ENCODE measurements at regions not wholly inside any gene's neighbourhood (a gene's known extent, or its start where the extent isn't known, plus 50 kb on each side); places are given as distances from the start of the nearest gene placed in this dataset.
"Not testable (repeated sequence)": the region's sequence is repeated elsewhere in the genome, so short reads cannot be mapped to it uniquely, and the experiment has no call there.

- no peak for DNase-seq (ENCODE audit: low read depth)
Observed at GRCh38 chr3:194950906-194951628, 265.4 kb downstream of the FAM43A start.

GRCh38 chr3:194951629-194951920 is 265.9 kb downstream of the FAM43A start:
- not testable (repeated sequence) for DNase-seq (ENCODE audit: low read depth)

GRCh38 chr3:194951931-194952582 is 266.4 kb downstream of the FAM43A start:
- no peak for DNase-seq (ENCODE audit: low read depth)

- no peak for DNase-seq (ENCODE audit: low read depth)
Observed at GRCh38 chr3:194952841-194953241, 267.2 kb downstream of the FAM43A start.

- DNase-seq (ENCODE audit: low read depth), result no peak
Observed at GRCh38 chr3:194953291-194953690, 267.6 kb downstream of the FAM43A start.

- DNase-seq (ENCODE audit: low read depth), result no peak
Observed at GRCh38 chr3:194955546-194955945, 269.9 kb downstream of the FAM43A start.

- no peak for DNase-seq (ENCODE audit: low read depth)
Observed at GRCh38 chr3:194955979-194956696, 270.5 kb downstream of the FAM43A start.

- no peak for DNase-seq (ENCODE audit: low read depth)
Observed at GRCh38 chr3:194956697-194957396, 271.2 kb downstream of the FAM43A start.

GRCh38 chr3:194957743-194958240 is 272.1 kb downstream of the FAM43A start:
- DNase-seq (ENCODE audit: low read depth), result no peak

- DNase-seq (ENCODE audit: low read depth), result no peak
Observed at GRCh38 chr3:194959217-194959616, 273.5 kb downstream of the FAM43A start.

GRCh38 chr3:194959666-194960065 is 274.0 kb downstream of the FAM43A start:
- not testable (repeated sequence) for DNase-seq (ENCODE audit: low read depth)

- DNase-seq (ENCODE audit: low read depth), result no peak
Observed at GRCh38 chr3:194960446-194961032, 274.9 kb downstream of the FAM43A start.

- no peak for DNase-seq (ENCODE audit: low read depth)
Observed at GRCh38 chr3:194961149-194961548, 275.5 kb downstream of the FAM43A start.

- DNase-seq (ENCODE audit: low read depth), result no peak
Observed at GRCh38 chr3:194961571-194961970, 275.9 kb downstream of the FAM43A start.

GRCh38 chr3:194962056-194962455 is 276.4 kb downstream of the FAM43A start:
- DNase-seq (ENCODE audit: low read depth), result no peak

GRCh38 chr3:194964809-194965208 is 279.1 kb downstream of the FAM43A start:
- DNase-seq (ENCODE audit: low read depth), result no peak

GRCh38 chr3:194967151-194968117 is 281.8 kb downstream of the FAM43A start:
- DNase-seq (ENCODE audit: low read depth), result no peak

GRCh38 chr3:194970066-194970465 is 284.4 kb downstream of the FAM43A start:
- DNase-seq (ENCODE audit: low read depth), result no peak

- no peak for DNase-seq (ENCODE audit: low read depth)
Observed at GRCh38 chr3:194971009-194971408, 285.3 kb downstream of the FAM43A start.

- DNase-seq (ENCODE audit: low read depth), result no peak
Observed at GRCh38 chr3:194971965-194972364, 286.3 kb downstream of the FAM43A start.

- DNase-seq (ENCODE audit: low read depth), result no peak
Observed at GRCh38 chr3:194972641-194973040, 287.0 kb downstream of the FAM43A start.

Measured in stimulated activated CD8-positive, alpha-beta memory T cell treated with anti-CD3 and anti-CD28 coated beads, Interleukin-15, amount 100 ng/mL, for 24 hours (primary cell).